ENCODE measurements at regions not wholly inside any gene's neighbourhood (a gene's known extent, or its start where the extent isn't known, plus 50 kb on each side); places are given as distances from the start of the nearest gene placed in this dataset.
"Not testable (repeated sequence)": the region's sequence is repeated elsewhere in the genome, so short reads cannot be mapped to it uniquely, and the experiment has no call there.

- peak; percentile 47 for DNase-seq
These were observed 159.1 kb upstream of the WDR1 start for GRCh38 chr4:10275696-10276095.

DNA sequence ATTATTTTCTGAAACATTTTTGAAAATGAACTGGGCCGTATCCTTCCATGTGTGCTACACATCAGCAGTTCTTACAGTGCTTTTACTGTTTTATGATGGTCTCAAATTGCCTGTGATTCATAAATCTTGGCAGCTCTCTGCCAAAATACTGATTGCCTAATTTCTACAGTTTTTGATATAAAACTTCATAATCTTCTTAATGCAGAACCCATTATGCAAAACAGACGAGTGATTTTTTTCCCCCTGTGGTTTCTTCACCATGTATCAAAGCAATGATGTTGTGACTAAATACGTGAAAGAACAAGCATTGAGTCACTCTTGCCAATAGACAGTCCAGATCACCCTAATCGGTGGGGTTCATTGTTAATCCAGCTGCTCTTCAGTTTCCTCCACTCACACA lies 156.4 kb upstream of the WDR1 start:
- DNase-seq = peak; percentile 65

DNA sequence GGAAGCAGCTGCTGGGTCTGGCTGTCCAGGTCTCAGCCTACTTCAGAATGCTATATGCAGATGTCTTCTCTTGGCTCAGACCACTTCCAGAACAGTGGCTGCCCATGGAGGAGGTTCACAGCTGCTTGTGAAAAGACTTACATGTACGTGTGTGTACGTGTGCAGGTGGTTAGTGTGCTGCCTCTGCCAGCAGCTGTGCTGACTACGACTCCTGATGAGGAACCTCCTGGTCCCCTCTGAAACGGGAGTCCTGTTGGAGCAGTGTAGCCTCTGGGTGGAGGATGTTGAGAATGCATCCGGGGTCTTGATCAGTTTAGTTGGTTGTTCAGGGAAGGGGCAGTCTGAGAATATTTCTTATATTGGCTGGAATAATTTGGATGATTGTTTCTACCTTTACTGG lies 155.9 kb upstream of the WDR1 start:
- DNase-seq = peak; percentile 65

DNA sequence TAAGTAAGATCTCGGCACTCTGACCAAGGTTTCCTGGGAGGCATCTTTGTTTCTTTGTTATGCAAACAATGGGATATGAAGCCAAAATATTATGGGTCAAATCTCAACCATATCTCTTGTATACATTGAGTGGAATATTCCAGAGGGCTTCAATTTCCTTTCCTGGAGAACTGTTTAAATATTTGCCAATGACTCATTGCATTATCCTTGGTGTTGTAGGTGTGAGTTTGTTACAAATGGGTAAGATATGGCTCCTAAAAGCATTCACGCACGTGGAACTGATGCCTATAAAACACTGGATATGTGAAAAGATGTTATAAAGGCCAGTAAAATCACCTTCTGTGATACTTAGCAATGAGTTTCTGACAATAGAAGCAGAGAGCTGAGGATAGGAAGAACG lies 150.5 kb upstream of the WDR1 start:
- DNase-seq = no peak

DNA sequence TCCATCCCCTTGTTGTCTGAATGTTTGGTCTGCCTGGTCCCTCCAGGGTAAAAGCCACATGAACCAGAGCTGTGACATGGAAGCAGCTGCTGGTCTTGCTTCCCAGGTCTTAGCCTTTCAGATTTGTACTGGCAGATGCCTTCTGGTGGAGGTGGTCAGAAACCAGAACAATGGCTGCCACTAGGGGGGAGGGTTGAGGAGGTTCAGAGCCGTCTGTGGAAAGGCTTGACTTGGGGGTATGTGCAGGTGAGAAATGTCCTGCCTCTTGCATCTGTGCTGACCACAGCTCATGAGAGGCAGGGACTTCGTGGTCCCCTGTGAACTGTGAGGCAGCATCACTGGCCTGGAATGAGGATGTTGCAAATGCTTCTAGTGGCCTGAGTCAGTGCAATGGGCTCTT lies 144.2 kb upstream of the WDR1 start:
- no peak for DNase-seq

DNA sequence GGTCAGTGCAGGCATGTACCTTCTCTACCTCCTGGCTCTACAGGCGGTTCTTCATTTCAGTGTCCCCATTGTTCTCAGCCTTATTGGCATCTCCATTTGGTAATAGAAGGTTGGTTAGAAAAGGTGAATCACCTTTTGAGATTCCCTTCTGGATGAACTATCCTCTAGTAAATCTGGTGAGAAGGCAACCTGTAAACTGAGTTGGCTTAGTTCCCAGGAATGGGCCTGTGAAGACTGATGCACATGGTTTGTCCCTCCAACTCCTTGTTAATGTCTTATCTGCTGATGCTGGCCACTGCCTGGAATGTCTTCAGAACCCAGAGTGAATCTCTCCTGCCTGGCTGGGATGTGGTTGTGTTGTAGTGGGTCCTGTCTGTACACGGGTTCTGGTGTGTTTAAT lies 143.4 kb upstream of the WDR1 start:
- DNase-seq = no peak

DNA sequence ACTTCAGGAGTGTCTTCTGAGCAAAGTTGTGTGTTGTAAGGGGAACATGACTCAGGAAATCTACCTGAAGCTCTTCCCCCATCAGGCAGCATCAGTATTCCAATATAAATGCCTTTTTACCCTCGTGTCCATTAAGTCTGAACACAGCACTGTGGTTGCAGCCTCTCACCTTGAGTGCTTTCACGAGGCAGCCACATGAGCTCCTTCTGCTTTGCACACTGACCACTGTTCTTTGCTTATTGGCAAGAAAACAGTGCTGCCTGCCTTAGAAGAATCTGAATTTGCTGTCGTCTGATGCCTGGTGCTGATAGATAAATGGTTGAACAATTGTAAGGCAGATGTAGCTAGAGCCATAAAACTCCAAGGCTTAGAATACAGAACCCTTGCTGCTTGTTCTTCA lies 139.6 kb upstream of the WDR1 start:
- peak; percentile 31 for DNase-seq

DNA sequence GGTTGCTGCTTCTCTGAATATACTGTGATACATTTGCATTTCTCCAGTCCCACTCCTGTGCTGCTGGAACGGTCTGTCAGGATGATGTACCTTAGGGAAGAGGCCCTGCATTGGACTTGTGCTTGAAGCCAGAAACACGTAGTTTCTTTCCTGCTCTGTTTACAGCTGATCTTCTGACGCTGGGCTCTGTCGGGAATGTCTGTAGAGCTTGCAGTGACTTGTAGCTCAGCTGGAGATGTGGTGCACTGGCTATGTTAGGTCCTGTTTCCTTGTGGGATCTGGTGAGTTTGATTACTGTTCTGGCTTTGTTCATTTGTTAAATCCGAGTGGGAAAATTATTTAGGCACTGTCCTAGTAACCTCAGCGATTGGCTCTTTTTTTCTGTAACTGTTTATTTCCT lies 137.2 kb upstream of the WDR1 start:
- DNase-seq = no peak

GRCh38 chr4:10245751-10246150 lies 129.2 kb upstream of the WDR1 start:
- no peak for DNase-seq

- no peak for DNase-seq
These were observed 127.3 kb upstream of the WDR1 start for GRCh38 chr4:10243856-10244255.

DNA sequence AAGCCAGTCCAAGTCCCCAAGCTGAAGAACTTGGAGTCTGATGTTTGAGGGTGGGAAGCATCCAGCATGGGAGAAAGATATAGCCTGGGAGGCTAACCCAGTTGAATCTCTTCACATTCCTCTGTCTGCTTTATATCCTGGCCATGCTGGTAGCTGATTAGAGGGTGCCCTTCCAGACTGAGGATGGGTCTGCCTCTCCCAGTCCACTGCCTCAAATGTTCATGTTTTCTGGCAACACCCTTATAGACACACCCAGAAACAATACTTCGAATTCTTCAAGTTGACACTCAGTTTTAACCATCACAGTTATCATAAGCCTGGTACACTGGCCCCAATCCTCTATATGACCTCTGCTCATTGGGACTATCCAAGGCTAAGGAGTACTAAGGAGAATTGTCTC lies 124.1 kb upstream of the WDR1 start:
- no peak for DNase-seq

- no peak for DNase-seq
These were observed 123.5 kb upstream of the WDR1 start for GRCh38 chr4:10239982-10240654.

- DNase-seq = no peak
These were observed 120.5 kb upstream of the WDR1 start for GRCh38 chr4:10237131-10237530.

DNA sequence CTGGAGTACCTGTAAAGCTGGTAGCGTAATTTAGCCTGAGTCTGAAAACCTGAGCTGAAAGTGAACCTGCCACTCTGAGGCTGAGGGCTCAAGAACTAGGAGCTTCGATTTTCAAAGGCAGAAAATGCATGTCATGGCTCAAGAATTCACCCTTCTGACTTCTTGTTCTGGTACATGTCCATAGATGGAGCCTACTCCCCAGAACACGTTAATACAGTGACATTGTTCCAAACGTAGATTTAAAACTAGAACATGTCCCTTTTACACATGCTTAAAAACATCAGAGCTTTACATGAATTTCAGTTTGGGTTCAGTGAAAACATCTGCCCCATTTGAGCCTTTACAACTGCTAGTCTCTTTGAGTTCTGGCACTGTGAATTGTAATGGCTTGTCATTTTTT lies 115.5 kb upstream of the WDR1 start:
- DNase-seq = no peak

GRCh38 chr4:10226756-10227155 lies 110.2 kb upstream of the WDR1 start:
- no peak for DNase-seq

DNA sequence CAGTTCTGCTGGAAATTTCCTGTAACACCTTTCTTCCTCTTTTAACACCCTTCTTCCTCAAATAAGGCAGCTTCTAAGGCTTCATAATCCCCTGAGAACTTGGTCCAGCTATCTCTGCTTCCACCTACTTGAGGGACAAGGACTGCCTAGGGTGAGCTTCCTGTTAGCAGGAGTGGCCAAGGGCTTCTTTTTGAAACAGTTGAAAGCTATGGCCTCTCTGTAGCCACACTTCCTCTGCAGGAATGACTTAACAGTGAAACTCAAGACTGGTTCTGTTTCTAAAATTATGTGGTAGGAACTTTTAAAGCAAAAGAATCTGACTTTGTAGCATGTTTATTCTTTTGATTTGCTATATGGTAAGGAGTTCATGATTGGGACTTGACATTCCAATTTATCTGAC lies 108.5 kb upstream of the WDR1 start:
- no peak for DNase-seq

DNA sequence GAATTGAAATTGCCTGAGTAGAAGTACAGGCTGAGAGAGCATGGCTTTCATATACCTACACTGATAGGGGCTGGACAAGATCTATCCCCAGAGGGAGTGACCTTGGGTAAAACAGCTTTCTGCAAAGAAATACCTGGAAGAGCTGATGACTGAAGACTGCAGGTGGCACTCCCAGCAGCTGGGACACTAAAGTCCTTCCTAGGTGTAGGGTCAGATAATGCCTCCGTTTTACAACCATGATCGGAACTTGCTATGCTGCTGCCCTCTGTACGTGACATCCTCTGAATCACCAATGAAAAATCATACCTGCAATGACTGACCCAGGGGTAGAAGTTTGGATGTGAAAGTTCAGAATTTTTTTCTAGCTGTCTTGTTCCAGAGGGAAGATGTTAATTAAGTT lies 107.2 kb upstream of the WDR1 start:
- no peak for DNase-seq

GRCh38 chr4:10213481-10213880 lies 96.9 kb upstream of the WDR1 start:
- not testable (repeated sequence) for DNase-seq

GRCh38 chr4:10212901-10213300 lies 96.3 kb upstream of the WDR1 start:
- DNase-seq = no peak

- DNase-seq = no peak
These were observed 95.8 kb upstream of the WDR1 start for GRCh38 chr4:10212400-10212799.

DNA sequence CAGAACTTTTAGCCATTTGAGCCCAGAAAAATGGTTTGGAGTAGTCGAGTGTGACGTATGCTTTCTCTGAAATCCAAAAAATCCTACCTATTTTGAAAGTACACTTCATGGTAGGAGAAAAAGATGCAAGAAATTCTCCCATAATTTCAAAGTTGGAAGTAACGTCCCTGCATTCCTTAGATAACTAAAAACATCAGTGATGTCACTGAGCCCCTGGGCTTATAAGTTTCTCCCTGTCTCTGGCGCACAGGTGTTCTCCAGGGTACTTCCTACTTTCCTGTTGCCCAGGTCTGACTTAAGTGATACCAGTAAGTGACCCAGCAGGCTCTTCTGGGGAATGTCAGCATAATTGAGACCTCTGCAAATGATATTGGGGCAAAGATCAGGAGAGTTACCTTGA lies 90.5 kb upstream of the WDR1 start:
- DNase-seq = no peak

- DNase-seq = no peak
These were observed 88.6 kb upstream of the WDR1 start for GRCh38 chr4:10205223-10205622.

DNA sequence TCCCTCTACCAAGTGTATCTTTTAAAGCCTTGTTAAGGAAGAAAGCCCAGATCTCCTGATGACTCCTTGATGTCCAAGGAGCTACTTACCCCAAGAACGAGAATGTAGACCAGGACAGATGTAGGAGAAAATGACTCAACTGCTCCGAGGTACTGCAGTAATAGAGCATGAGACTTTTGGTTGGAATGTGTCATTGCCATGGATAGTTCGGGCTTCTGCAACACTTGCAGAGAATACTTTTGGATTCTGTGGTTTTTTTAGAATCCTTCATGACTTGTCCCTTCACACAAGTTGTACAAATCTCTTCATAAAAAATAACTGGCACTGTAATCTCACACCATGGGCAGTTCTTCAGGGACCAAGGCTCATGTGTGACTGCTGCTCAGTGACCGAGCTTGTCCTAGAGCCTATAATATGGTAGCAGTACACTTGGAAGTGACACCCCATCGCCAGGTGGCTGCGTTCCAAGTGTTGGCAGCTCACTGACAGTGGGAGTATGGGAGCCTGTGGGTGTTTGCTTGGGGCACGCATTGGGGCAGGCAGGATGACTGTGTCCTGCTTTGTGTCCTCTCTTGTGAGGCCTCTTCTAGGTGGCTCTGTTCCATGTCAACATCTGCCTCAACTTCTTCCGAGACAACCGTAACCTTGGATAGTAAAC lies 87.9 kb upstream of the WDR1 start:
- DNase-seq = no peak

GRCh38 chr4:10203851-10204250 lies 87.3 kb upstream of the WDR1 start:
- no peak for DNase-seq

All from DMS79 treated with DMSO at 0.1 percent for 48 hours (cell line).